Stimulated activated CD8-positive, alpha-beta memory T cell treated with anti-CD3 and anti-CD28 coated beads, Interleukin-15, amount 100 ng/mL, for 48 hours (primary cell): ENCODE measurements at regions not wholly inside any gene's neighbourhood (a gene's known extent, or its start where the extent isn't known, plus 50 kb on each side); places are given as distances from the start of the nearest gene placed in this dataset.

Source experiments
- DNase-seq, 2 donors: peaks; one replicate each; pipeline ENCODE4 v3.0.0-alpha.2; 2020; ENCODE audit warnings: low read depth in 2 of 2

DNA sequence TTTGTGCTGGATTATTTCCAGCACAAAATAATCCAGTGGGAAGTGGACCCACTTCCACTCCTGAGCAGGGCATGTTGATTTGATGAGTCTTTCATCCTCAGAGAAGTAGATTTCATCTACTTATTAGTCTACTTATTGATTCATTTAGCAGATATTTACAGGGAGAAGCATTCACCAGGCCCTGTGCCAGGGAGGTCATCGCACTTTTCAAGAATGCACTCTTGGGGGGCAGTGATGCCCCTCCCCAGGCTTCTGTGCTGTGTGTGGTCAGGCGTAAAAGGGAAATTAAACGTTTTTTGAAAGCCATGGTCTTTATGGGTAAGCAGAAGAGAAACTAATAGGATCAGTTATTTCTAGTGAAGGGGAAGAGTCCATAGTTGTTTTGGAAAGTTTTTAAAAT is 610.7 kb upstream of the TMEM132C start:
- no peak for DNase-seq

DNA sequence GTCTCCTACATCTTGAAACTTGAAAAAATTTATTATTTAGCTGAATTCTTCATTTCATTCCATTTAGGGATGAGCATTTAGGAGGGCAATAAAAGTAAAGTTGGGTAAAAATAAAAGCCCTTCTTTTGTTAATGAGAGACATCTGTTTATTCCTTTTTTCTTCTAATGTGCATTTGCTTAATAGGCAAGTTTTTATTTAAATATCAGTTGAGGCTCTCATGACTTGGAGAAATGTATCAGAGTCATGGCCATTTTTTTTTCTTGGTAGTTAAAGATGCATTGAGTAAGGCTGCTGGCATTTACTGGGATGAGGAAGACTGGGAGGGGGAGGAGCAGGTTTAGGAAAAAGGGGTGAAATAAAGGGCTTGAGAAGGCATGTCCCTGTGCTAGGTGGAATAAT is 609.9 kb upstream of the TMEM132C start:
- DNase-seq, result no peak

DNA sequence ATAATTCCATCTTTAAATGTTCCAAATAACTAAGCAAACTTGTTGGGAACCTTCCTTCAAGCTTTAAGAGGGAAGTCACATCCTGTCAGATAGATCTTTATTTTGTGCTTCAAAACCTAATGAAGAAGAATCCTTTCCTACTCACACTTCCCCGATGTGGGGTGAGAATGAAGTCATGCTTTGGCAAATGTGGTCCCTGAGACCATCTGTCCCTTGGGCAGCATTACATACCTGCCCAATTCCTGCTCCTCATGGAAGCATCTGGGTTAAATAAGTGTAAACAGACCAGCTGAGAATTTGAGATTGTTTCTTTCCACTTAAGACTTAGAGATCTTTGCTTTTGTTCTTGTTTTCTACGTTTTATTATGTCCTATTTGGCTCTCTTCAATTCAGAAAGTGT is 606.0 kb upstream of the TMEM132C start:
- DNase-seq, result no peak

DNA sequence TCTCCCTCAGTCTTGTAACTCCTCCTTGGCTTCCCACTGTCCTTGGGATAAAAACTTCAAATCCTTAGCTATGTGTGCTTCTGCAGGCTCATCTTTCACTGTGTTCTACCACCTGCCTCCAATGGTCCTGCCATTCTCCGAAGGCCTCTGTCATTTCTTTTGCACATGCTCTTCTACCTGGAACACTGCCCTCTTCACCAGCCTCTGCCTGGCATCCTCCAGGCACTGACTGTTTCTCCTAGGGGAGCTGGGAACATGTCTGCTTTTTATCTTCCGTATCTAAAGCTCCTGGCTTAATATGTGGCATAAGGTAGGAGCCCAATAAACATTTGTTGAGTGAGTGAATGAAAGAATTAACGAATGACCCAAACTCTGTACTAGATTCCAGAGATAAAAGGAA is 603.3 kb upstream of the TMEM132C start:
- DNase-seq, result no peak

DNA sequence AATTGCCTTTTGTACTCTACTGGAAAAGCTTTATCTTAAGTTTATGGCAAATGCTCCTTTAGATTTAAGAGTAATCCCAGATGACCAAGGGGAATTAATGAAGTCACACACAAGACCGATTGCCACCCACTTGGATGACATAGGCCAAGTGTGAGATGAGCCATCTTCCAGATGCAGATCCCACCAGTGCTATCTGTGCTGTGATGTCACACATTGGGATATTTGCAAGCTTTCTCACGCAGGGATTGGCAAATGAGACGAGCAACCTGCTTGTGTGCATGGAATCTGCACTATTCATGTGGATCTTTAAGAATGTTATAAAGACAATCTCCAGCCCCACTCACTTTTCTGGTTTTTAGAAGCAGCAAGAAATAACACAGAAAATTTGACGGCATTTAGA is 602.1 kb upstream of the TMEM132C start:
- no peak for DNase-seq

DNA sequence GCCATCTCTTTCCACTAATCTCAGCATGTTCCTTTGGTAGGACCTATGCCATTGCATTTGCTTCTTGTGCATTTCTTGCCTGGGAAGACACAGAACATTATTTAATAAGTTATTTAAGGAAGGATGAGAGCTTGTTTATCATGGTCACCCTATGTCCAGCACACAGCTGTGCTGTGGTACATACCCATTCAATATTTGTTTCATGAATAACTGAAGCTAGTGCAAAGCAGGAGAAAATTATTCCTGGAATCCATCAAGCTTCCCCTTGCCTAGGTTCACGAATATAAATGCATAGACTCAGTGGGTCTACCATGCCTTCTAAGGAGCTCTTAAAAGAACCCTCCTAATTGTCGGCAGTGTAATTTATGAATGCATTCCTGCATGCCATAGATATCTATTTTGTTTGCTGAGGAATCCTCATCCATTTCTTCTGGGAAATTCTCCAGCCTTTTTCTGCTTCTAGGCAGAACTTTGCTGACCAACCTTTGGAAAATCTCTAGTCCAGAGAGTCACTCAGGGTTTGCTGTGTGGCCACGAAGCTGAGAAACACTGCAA is 599.8 kb upstream of the TMEM132C start:
- no peak for DNase-seq

DNA sequence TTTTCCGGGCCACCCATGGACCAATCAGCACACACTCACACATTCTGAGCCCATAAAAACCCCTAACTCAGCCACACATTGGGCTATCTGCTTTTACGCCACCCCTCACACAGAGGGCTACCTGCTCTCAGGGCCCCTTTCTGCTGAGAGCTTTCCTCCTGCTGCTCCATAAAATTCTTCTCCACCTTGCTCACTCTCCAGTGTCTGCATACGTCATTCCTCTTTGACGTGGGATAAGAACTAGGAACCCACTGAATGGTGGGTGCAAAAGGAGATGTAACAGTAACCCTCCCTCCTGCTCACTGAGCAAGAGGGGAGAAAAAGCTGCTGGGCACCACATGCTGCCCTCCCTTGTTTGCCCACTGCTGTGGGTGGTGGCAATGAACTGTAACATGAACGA is 596.7 kb upstream of the TMEM132C start:
- no peak for DNase-seq

DNA sequence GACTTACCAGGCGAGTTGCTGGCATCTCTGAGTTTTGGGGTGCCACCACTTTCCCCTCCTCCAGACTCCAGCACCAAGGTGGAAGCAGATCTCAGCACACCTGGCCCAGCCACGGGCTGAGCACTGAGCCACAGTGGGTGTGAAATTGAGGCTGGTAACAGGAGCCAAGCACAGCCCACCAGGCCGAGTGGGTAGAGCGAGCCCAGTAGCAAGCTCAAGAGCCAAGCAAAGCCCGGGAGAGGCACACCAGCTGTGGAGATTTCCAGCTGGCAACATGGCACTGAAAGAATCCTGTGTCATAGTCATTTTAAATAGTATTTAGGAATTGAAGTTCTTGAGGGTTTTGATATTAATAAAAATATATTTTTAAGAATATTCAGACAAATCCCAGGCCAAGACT is 596.2 kb upstream of the TMEM132C start:
- DNase-seq, result no peak

DNA sequence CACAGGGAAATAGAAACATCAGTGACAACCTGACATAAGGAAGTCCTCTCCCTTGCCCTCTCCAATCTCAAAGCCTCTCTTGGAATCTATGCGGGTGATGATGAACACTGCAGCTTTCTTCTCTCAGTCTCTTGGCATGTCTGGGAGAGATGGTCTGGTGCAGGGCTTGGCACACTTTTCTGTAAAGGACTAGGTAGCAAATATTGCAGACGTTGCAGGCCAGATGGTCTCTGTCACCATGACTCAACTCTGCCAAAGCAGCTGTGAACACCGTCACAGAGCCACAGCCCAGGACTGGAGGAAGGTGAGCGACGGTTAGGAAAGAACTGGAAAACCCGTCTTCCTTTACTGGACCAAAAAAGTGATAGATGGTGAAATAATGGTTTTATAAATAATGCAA is 591.0 kb upstream of the TMEM132C start:
- no peak for DNase-seq

DNA sequence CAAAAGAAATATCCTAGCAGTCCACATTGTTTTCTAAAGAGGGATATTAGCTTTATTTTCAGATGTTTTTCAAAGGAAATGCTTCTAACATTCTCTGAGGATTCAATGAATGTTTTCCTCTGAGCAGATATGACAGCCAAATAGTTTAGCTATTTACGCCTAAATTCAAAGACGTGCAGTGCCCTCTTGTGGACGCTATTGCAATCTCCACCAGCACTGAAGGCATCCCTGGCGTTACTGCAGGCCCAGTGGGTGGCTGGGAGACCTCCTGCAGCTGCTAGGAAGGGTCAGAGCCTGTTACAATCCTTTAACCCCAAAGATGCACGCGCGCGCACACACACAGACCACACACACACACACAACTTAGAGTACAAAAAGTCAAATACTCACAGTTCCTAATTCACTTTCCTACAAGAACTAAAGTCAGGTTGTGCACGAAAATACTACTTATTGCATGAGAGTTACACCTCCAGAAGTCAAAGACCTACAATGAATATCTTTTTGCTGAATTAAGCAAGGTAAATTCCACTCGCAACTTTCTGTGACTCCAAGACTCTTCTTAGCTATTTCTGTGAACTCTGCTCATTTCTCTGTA is 589.3 kb upstream of the TMEM132C start:
- peak; percentile 6 to 13 for DNase-seq

DNA sequence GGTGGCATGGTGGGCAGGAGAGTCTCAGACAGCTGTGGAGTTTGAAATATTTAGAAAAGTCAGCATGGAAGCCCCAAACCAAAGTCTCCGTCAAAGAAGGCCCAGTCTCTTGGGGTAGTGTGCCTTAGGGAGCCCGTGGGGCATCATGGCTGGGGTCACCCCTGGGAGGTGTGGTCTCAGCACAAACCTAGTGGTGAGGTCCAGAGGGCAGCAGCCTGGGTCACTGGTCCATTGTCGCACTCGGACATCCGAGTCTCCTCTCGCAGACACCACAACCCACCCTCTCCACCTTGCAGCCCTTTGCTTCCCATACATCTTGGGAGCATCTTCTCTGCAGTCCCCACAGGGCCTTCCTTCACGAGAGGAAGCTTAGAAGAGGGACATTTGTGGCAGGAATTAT is 588.0 kb upstream of the TMEM132C start:
- no peak for DNase-seq

DNA sequence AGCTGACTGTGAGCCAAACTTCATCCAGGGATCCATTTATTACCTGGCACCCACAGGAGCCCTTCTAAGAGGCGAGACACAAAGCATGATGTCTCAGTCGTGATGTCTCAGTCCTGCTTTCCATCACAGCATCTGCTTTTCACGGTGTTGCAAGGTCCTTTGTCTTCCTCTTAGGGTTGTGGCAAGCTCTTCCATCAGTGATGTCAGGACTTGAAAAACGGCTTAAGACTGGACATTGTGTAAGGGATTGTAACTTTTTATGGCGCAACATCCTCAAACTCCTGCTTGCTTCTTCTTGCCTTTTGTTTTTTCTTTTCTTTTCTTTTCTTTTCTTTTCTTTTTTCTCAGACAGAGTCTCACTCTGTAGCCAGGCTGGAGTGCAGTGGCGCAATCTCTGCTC is 586.5 kb upstream of the TMEM132C start:
- DNase-seq, result no peak

DNA sequence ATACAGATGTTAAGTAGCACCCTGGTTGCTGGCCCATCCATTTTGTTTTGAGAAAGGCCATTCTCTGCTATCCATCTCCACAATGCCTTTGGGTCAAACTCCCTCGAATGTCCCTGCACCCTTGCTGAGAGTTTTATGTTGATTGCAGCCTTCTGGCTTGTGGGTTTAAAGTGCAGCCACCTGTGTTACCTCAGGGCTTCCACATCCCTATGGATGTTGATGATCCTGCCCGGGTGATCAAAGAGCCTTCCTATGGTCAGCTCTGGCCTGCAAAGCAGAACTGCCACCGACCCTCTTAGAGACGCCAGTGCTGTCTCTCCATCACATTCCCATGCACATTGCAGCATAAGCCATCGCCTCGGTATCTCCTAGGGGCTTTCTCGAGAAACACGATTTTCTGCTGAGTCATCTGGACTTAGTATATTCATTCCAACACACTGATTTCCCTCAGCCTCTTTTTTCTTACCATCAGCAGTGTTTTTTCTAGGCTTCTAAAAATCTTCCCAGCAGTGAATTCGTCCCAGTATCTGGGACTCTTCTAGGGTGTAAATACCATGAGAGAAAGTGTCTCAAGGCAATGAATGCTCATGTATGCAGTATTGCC is 585.7 kb upstream of the TMEM132C start:
- no peak for DNase-seq

DNA sequence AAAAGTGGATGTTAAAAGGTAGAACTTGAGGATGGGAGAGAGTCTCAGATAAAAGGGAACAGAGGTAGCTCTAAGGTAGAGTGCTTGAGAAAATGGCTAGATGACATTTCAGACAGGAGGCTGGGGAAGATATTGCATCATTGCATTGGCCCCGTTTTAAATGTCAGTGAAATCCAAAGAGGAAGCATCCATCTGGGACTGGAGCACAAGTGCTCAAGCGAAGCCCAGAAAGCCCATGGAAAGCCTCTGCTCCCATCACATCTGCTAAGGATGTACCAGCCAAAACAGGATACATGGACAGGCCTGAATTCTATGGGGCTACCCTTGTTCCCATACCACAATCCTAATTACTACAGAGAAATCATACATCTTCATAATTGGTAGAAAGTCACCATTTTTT is 581.5 kb upstream of the TMEM132C start:
- no peak for DNase-seq

DNA sequence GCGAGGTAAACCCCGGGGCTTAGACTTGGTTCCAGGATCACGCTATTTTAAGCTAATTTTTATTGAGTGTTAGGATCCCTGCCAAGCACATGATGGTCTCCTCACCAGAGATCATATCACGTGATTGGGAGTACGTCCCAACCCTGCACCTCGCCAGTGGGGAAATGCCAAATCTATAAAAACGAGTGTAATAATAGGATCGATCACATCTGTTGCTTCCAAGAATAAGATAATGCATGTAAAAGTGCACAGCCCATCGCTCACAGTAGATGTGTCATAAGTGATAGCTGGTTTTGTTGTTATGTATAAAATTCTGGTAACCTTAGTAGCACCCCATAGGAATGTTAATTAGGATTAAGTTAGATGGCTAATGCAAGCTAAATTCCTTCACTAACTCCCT is 581.0 kb upstream of the TMEM132C start:
- no peak for DNase-seq

DNA sequence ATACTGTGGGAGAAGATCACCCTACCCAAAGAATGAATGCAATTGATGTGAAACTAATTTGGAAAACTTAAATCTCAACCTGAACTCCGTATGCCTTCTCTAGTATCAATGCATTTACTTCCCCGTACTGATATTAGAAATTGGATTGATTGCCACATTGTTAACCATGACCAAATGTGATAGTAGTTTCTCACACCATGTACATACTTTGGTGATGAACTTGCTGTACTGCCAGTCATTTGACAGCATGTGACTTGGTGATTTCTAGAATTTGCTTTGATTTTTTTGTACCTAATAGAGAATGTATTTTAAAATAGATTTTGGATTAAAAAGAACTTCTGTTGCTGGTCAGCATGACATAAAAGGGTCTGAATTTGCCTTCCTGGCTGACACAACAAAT is 579.8 kb upstream of the TMEM132C start:
- no peak for DNase-seq

DNA sequence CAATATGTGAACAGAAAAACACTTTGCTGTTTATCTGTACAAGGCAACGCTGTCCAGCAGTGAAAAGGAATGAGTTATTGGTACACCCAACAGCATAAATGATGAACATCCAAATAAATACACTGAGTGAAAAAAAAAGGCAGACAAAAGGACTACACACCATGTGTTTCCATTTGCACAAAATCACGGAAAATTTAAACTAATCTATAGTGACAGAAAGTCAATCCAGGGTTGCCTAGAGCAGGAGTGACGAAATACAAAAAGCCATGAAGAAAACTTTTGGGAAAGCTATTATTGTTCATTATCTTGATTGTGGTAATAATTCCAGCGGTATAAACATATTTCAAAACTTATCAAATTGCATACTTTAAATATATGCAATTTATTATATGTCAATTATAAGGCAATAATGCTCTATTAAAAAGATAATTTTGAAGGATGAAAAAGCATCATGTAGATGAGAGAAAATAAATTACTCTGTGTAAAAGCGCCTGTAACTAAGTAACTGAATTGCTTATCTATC is 578.0 kb upstream of the TMEM132C start:
- no peak for DNase-seq

DNA sequence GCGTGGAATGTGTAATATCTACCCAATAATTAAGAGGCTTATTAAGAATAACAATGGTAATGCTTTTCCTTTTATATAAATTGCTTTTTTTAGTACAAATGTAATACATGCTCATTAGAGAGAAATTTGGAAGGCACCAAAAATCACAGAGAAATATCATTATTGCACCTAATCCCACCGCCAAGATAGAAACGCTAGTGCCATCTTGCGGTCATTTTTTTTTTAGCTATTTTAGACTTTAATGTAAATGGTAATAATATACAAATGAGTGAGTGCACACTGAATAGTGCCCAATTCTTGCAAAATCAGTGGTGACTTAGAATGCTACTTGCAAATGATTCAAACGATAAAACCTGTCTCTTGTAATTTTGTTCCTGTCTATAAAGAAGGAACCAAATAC is 576.8 kb upstream of the TMEM132C start:
- DNase-seq, result no peak

DNA sequence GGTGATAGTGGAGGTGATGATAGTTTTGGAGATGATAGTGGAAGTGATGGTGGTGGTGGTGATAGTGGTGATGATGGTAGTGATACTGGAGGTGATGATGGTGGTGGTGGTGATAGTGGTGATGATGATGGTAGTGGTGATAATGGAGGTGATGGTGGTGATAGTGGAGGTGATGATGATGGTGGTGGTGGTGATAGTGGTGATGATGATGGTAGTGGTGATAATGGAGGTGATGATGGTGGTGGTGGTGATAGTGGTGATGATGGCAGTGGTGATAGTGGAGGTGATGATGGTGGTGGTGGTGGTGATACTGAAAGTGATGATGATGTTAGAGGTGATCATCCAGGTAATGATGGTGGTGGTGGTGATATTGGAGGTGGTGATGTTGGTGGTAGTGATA is 570.0 kb upstream of the TMEM132C start:
- no peak for DNase-seq

DNA sequence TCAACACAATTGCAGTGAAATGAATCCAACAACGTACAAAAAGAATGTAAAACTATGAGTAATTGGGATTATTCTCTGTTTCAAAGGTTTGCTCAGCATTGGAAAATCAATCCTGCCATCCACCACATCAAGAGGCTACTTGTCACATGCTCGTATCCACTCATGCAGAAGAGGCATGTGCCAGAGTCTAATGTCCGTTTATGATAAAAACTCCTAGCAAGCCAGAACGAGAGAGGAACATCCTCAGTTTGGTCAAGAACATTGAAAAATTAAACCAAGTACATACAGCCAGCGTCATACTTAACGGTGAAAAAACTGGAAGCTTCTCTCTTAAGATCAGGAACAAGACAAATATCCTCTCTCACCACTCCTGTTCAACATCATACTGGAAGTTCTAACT is 563.9 kb upstream of the TMEM132C start:
- DNase-seq, result no peak

DNA sequence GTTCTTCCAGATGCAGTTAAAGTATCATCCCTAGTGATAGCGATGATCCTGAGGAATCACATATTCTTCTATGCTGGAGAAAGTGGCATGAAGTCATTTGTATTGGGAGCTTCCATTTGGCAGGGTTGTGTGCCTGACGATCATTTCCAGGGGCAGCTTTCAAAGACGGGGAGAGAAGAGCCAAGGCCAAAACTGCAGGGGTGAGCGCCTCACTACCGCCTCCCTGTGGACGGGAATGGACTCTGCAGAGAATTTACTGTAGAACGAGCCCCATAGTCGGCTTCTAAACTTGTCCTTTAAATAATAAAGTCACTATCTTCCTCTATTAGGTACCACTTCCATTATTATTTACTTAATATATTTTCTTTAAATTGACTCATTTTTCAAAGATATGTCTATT is 555.9 kb upstream of the TMEM132C start:
- DNase-seq, result no peak

DNA sequence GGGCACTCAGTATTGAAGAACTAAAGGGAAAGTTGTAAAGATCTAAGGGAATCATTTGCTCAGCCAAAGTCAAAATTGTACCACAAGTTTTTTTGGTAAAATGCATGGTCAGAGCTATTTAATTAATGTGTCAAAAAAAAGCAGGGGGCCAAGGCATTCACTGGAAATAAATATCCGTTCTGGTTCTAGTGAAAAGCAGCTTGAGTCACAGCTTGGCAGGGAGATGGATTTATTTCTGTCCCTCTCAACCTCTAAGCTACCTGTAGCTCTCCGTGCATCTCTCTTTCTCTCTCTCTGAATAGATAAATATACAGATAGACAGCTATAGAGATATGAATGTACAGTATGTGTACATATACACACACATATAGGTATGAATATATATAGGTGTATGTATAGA is 554.4 kb upstream of the TMEM132C start:
- no peak for DNase-seq

DNA sequence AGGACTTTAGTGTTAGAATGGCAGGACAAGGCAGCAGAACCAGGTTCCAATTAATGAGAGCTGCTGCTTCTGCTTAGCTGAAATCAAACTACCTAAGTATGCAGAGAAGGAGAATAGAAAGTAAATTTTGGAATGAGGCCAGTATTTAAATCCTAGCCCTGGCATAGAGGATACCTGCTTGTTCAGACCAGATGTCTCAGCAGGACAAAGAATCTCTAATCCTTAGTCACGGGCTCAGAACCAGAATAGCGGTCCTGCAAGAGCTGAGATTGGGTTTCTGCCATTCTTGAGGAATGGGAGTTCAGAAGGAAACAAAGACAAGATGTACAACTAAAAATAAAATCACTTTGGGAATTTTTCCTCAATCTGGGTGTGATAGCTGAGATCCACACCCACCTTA is 550.8 kb upstream of the TMEM132C start:
- DNase-seq, result no peak

DNA sequence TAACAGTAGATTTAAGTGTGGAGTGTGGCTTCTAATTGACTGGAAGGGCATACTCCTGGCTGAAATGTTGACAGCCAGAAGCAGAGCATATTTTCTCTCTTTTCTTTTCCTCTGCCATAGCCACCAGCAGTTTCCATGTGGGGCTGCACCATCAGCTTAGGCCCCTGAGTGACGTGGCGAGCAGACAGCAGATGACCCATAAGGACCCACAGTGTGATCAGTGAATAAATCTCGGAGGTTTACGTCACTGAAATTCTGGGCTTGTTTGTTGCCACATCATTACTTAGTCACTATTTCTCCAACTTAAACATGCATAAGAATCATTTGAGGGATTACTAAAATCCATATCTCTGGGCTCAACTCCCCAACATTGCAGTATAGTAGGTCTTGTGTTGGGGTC is 549.7 kb upstream of the TMEM132C start:
- no peak for DNase-seq
